ENCODE measurements at regions not wholly inside any gene's neighbourhood (a gene's known extent, or its start where the extent isn't known, plus 50 kb on each side); places are given as distances from the start of the nearest gene placed in this dataset.

GRCh38 chr2:2732331-2733119 lies 401.4 kb upstream of the MYT1L start:
- 80% methylated on average over 17 of the region's 17 CpGs for WGBS
- Histone ChIP-seq H3K4me3 (ENCODE audit: low read depth in 1 of 3, low read length in 3 of 3) (no peak overlapping the region), H3K27ac (ENCODE audit: low read depth in 1 of 2, low read length in 2 of 2) (no peak overlapping the region), H3K9ac (ENCODE audit: low read depth in 1 of 2, low read length in 2 of 2) (no peak overlapping the region), H3K9me3 (ENCODE audit: control insufficient read depth in 4 of 4, low read length in 3 of 4) (no peaks in the 10 kb centered on the region), H3K36me3 (ENCODE audit: control insufficient read depth in 4 of 4, insufficient read depth in 3 of 4, low read depth in 1 of 4, low read length in 3 of 4) (no peaks in the 10 kb centered on the region), H3K4me1 (ENCODE audit: control insufficient read depth in 4 of 4, insufficient read depth in 4 of 4, low read length in 3 of 4) (no peaks in the 10 kb centered on the region), H3K27me3 (ENCODE audit: control insufficient read depth in 4 of 4, insufficient read depth in 4 of 4, low read length in 3 of 4) (no peaks in the 10 kb centered on the region)
- TF ChIP-seq TAF1 (conservative IDR thresholded peaks at IDR 0.05) (no peak), GABPA (IDR thresholded peaks at IDR 0.05 in 1 of 2, conservative IDR thresholded peaks at IDR 0.05 in 1 of 2) (no peak), HNF4A (conservative IDR thresholded peaks at IDR 0.05) (no peak), HNF4G (IDR thresholded peaks at IDR 0.05) (no peak), FOXA2 (IDR thresholded peaks at IDR 0.05) (no peak), SP1 (IDR thresholded peaks at IDR 0.05) (no peak), YY1 (IDR thresholded peaks at IDR 0.05) (no peak), FOXA1 (IDR thresholded peaks at IDR 0.05) (no peak), ZBTB33 (IDR thresholded peaks at IDR 0.05) (no peak), RAD21 (IDR thresholded peaks at IDR 0.05) (no peak), MAX (IDR thresholded peaks at IDR 0.05) (no peak), NR2F2 (IDR thresholded peaks at IDR 0.05) (no peak), CTCF (IDR thresholded peaks at IDR 0.05; ENCODE audit: low read depth, low read length, missing input control) (no peak), EGR1 (IDR thresholded peaks at IDR 0.05; ENCODE audit: low read depth in 2 of 2) (no peak), JUND (IDR thresholded peaks at IDR 0.05) (no peak), RXRA (IDR thresholded peaks at IDR 0.05) (no peak)
- TF ChIP-seq, protein P1, sequence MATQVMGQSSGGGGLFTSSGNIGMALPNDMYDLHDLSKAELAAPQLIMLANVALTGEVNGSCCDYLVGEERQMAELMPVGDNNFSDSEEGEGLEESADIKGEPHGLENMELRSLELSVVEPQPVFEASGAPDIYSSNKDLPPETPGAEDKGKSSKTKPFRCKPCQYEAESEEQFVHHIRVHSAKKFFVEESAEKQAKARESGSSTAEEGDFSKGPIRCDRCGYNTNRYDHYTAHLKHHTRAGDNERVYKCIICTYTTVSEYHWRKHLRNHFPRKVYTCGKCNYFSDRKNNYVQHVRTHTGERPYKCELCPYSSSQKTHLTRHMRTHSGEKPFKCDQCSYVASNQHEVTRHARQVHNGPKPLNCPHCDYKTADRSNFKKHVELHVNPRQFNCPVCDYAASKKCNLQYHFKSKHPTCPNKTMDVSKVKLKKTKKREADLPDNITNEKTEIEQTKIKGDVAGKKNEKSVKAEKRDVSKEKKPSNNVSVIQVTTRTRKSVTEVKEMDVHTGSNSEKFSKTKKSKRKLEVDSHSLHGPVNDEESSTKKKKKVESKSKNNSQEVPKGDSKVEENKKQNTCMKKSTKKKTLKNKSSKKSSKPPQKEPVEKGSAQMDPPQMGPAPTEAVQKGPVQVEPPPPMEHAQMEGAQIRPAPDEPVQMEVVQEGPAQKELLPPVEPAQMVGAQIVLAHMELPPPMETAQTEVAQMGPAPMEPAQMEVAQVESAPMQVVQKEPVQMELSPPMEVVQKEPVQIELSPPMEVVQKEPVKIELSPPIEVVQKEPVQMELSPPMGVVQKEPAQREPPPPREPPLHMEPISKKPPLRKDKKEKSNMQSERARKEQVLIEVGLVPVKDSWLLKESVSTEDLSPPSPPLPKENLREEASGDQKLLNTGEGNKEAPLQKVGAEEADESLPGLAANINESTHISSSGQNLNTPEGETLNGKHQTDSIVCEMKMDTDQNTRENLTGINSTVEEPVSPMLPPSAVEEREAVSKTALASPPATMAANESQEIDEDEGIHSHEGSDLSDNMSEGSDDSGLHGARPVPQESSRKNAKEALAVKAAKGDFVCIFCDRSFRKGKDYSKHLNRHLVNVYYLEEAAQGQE (IDR thresholded peaks at IDR 0.05) = no peak
- TF ChIP-seq, protein P2, sequence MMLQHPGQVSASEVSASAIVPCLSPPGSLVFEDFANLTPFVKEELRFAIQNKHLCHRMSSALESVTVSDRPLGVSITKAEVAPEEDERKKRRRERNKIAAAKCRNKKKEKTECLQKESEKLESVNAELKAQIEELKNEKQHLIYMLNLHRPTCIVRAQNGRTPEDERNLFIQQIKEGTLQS (IDR thresholded peaks at IDR 0.05) = no peak
- DNase-seq (ENCODE audit: low spot score) = no peak

All from liver (tissue), 8 donors.